SU-DHL-6 (cell line): ENCODE measurements at regions not wholly inside any gene's neighbourhood (a gene's known extent, or its start where the extent isn't known, plus 50 kb on each side); places are given as distances from the start of the nearest gene placed in this dataset.

Experiments
- H2AFZ ChIP-seq: fragments of 200-600 bp; sonication (generic); 2 replicates; pipeline ENCODE4 v1.6.1; 2014; ENCODE audit warnings: low read depth, mild to moderate bottlenecking, moderate library complexity, mixed read lengths, antibody characterized with exemption, low read length; ENCODE audit not compliant: severe bottlenecking
- H3F3A ChIP-seq: fragments of 200-600 bp; shearing (Covaris generic); 2 replicates; pipeline ENCODE4 v1.6.0; 2016; ENCODE audit warnings: antibody characterized with exemption, mild to moderate bottlenecking; ENCODE audit not compliant: insufficient read depth
- H3K27ac ChIP-seq: fragments of 200-600 bp; sonication (generic); 2 replicates; pipeline ENCODE4 v1.5.1; 2016; ENCODE audit warnings: low read depth, mild to moderate bottlenecking, low read length, moderate library complexity, mixed read lengths
- H3K27me3 ChIP-seq: fragments of 200-600 bp; sonication (generic), shearing (Covaris generic); 2 replicates; pipeline ENCODE4 v1.6.0; 2014; ENCODE audit warnings: mild to moderate bottlenecking, low read length
- H3K36me3 ChIP-seq: fragments of 200-600 bp; sonication (generic); 2 replicates; pipeline ENCODE4 v1.6.1; 2014; ENCODE audit warnings: mild to moderate bottlenecking, low read length, mixed read lengths
- H3K4me2 ChIP-seq: fragments of 300-600, 200-600 bp; shearing (Covaris generic), sonication (generic); 2 replicates; pipeline ENCODE4 v1.6.0; 2014; ENCODE audit warnings: low read length, low read depth, mild to moderate bottlenecking; ENCODE audit not compliant: poor library complexity, severe bottlenecking
- H3K4me3 ChIP-seq: fragments of 200-600 bp; sonication (generic); 2 replicates; pipeline ENCODE4 v1.5.1; 2014; ENCODE audit warnings: antibody characterized with exemption, low read length, mild to moderate bottlenecking, mixed read lengths; ENCODE audit not compliant: insufficient read depth, poor library complexity, severe bottlenecking
- H3K79me2 ChIP-seq: fragments of 200-600 bp; sonication (generic); 2 replicates; pipeline ENCODE4 v1.6.1; 2014; ENCODE audit warnings: mild to moderate bottlenecking, low read length, moderate library complexity; ENCODE audit not compliant: insufficient read depth
- H3K9ac ChIP-seq: fragments of 200-600 bp; sonication (generic); 2 replicates; pipeline ENCODE4 v1.7.0; 2014; ENCODE audit warnings: mild to moderate bottlenecking, low read length
- H3K9me2 ChIP-seq: fragments of 200-600 bp; sonication (generic); replicated peaks from 2 replicates; pipeline ENCODE4 v1.6.1; 2014; ENCODE audit warnings: low read length; ENCODE audit not compliant: insufficient read depth
- H3K9me3 ChIP-seq: fragments of 200-600 bp; sonication (generic); 2 replicates; pipeline ENCODE4 v1.6.1; 2014; ENCODE audit warnings: low read length, mixed read lengths; ENCODE audit not compliant: insufficient read depth
- H4K20me1 ChIP-seq: fragments of 200-600 bp; sonication (generic); 2 replicates; pipeline ENCODE4 v1.6.1; 2014; ENCODE audit warnings: low read depth, mild to moderate bottlenecking, antibody characterized with exemption, low read length, moderate library complexity, mixed read lengths
- EZH2phosphoT487 ChIP-seq: fragments of 200-600 bp; sonication (generic), shearing (Covaris generic); conservative IDR thresholded peaks from 2 replicates; pipeline ENCODE4 v1.6.1; 2018; ENCODE audit warnings: mild to moderate bottlenecking, antibody characterized with exemption, low read length, moderate library complexity, mixed read lengths
- TF ChIP-seq, protein P1 (sequence below): fragments of 200-600 bp; sonication (generic); IDR thresholded peaks from one replicate; pipeline ENCODE4 v1.5.1; 2017; ENCODE audit warnings: antibody characterized with exemption, mild to moderate bottlenecking, low read length, moderate library complexity; ENCODE audit not compliant: insufficient read depth, poor library complexity, severe bottlenecking

DNA sequence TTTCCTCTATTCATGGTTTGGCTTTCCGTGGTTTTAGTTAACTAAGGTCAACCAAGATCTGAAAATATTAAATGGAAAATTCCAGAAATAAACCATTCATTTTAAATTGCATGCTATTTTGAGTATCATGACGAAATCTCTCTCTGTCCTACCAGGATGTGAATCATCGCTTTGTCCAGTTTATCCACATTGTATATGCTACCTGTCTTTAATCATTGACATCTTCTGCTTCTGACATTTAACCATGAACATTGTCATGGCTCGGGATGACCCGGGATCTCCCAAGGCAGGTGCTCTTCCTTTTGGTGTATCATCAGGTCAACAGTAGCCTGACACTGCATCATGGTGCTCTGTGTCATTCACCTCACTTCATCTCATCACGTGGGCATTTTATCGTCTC, 125.5 kb upstream of the HNRNPU start:
- Histone ChIP-seq H3K9me2 (no peaks in the 10 kb centered on the region), H3K27ac (no peak overlapping the region), H3K4me3 (no peak overlapping the region), H4K20me1 (no peaks in the 10 kb centered on the region), H2AFZ (no peak overlapping the region), H3F3A (no peaks in the 10 kb centered on the region), H3K4me2 (no peak overlapping the region), H3K36me3 (no peaks in the 10 kb centered on the region), H3K9me3 (no peaks in the 10 kb centered on the region), H3K79me2 (no peaks in the 10 kb centered on the region), H3K27me3 (no peaks in the 10 kb centered on the region), H3K9ac (no peak overlapping the region)
- TF ChIP-seq, protein P1, sequence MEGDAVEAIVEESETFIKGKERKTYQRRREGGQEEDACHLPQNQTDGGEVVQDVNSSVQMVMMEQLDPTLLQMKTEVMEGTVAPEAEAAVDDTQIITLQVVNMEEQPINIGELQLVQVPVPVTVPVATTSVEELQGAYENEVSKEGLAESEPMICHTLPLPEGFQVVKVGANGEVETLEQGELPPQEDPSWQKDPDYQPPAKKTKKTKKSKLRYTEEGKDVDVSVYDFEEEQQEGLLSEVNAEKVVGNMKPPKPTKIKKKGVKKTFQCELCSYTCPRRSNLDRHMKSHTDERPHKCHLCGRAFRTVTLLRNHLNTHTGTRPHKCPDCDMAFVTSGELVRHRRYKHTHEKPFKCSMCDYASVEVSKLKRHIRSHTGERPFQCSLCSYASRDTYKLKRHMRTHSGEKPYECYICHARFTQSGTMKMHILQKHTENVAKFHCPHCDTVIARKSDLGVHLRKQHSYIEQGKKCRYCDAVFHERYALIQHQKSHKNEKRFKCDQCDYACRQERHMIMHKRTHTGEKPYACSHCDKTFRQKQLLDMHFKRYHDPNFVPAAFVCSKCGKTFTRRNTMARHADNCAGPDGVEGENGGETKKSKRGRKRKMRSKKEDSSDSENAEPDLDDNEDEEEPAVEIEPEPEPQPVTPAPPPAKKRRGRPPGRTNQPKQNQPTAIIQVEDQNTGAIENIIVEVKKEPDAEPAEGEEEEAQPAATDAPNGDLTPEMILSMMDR, result no peak
- no peak for TF ChIP-seq EZH2phosphoT487

DNA sequence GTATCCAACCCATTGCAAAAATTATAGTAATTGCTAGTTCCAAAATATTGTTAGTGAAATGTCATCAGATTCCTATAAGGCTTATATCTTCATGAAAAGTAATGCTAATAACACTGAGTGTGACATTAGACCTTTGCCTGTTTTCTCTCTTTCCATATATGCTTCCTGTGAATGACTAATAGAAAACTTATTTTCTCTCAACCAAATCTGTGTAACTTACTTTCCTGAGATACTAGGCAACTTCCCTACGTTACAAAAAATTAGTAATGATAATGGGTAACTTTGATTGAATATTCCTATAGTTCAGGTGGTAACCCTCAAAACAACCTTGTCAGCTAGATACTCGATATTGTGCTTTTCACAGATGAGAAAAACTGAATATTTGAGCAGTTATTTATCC, 124.2 kb upstream of the HNRNPU start:
- H3F3A ChIP-seq, result no peaks in the 10 kb centered on the region
- H3K79me2 ChIP-seq, result no peaks in the 10 kb centered on the region
- H3K27ac ChIP-seq, result no peak overlapping the region
- H3K9me3 ChIP-seq, result no peaks in the 10 kb centered on the region
- no peaks in the 10 kb centered on the region for H3K9me2 ChIP-seq
- H2AFZ ChIP-seq, result no peak overlapping the region
- H4K20me1 ChIP-seq, result no peaks in the 10 kb centered on the region
- no peak overlapping the region for H3K4me3 ChIP-seq
- no peak overlapping the region for H3K4me2 ChIP-seq
- H3K9ac ChIP-seq, result no peak overlapping the region
- H3K27me3 ChIP-seq, result no peaks in the 10 kb centered on the region
- no peaks in the 10 kb centered on the region for H3K36me3 ChIP-seq
- TF ChIP-seq, protein P1, result no peak
- TF ChIP-seq EZH2phosphoT487, result no peak

DNA sequence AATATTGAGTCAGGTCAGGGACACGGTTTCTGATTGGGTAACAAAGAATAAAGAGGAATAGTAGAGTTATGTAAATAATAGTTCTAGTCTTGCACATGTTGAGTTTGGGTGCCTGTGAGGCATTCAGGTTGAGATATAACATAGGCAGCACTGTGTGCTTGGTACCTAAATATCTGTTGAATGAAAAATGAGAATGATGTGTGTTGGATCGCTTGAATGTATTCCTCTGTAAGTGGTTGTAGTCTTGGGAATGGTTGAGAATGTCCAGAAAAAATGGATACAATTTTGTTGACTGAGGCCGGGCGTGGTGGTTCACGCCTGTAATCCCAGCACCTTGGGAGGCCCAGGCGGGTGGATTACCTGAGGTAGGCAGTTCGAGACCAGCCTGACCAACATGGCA, 116.3 kb upstream of the HNRNPU start:
- no peak overlapping the region for H3K27ac ChIP-seq
- no peak overlapping the region for H2AFZ ChIP-seq
- no peaks in the 10 kb centered on the region for H3K27me3 ChIP-seq
- no peak overlapping the region for H3K9ac ChIP-seq
- H4K20me1 ChIP-seq, result no peaks in the 10 kb centered on the region
- H3K36me3 ChIP-seq, result no peaks in the 10 kb centered on the region
- no peak overlapping the region for H3K4me3 ChIP-seq
- no peak overlapping the region for H3K4me2 ChIP-seq
- H3K9me3 ChIP-seq, result no peaks in the 10 kb centered on the region
- H3F3A ChIP-seq, result no peaks in the 10 kb centered on the region
- H3K79me2 ChIP-seq, result no peaks in the 10 kb centered on the region
- TF ChIP-seq, protein P1, result no peak
- TF ChIP-seq EZH2phosphoT487, result no peak
- H3K9me2 ChIP-seq, result no peaks in the 10 kb centered on the region
